ENCODE measurements at regions not wholly inside any gene's neighbourhood (a gene's known extent, or its start where the extent isn't known, plus 50 kb on each side); places are given as distances from the start of the nearest gene placed in this dataset.
"Not testable (repeated sequence)": the region's sequence is repeated elsewhere in the genome, so short reads cannot be mapped to it uniquely, and the experiment has no call there.

- no peak for DNase-seq
These were observed 131.4 kb upstream of the ODAD2 start for GRCh38 chr10:28130267-28130666.

GRCh38 chr10:28127881-28128280, 129.0 kb upstream of the ODAD2 start:
- no peak for DNase-seq

- DNase-seq = no peak
These were observed 126.8 kb upstream of the ODAD2 start for GRCh38 chr10:28125701-28126100.

GRCh38 chr10:28120795-28121194, 121.9 kb upstream of the ODAD2 start:
- DNase-seq = no peak

GRCh38 chr10:28120043-28120749, 121.3 kb upstream of the ODAD2 start:
- no peak for DNase-seq

GRCh38 chr10:28118985-28119628, 120.2 kb upstream of the ODAD2 start:
- DNase-seq = no peak

GRCh38 chr10:28113202-28113601, 114.3 kb upstream of the ODAD2 start:
- no peak for DNase-seq

GRCh38 chr10:28111712-28112111, 112.8 kb upstream of the ODAD2 start:
- no peak for DNase-seq

- DNase-seq = no peak
These were observed 106.7 kb upstream of the ODAD2 start for GRCh38 chr10:28105561-28105960.

GRCh38 chr10:28097633-28098032, 98.8 kb upstream of the ODAD2 start:
- no peak for DNase-seq

- DNase-seq = no peak
These were observed 97.0 kb upstream of the ODAD2 start for GRCh38 chr10:28095791-28096378.

- DNase-seq = no peak
These were observed 95.2 kb upstream of the ODAD2 start for GRCh38 chr10:28094121-28094520.

GRCh38 chr10:28091913-28092312, 93.0 kb upstream of the ODAD2 start:
- no peak for DNase-seq

- DNase-seq = no peak
These were observed 91.6 kb upstream of the ODAD2 start for GRCh38 chr10:28090506-28090905.

GRCh38 chr10:28089467-28089866, 90.6 kb upstream of the ODAD2 start:
- no peak for DNase-seq

- DNase-seq = no peak
These were observed 88.9 kb upstream of the ODAD2 start for GRCh38 chr10:28087661-28088351.

GRCh38 chr10:28085760-28086159, 86.9 kb upstream of the ODAD2 start:
- DNase-seq = not testable (repeated sequence)

GRCh38 chr10:28082885-28083284, 84.0 kb upstream of the ODAD2 start:
- DNase-seq = no peak

GRCh38 chr10:28082316-28082715, 83.4 kb upstream of the ODAD2 start:
- DNase-seq = no peak

GRCh38 chr10:28077889-28078288, 79.0 kb upstream of the ODAD2 start:
- no peak for DNase-seq

GRCh38 chr10:28075424-28075823, 76.5 kb upstream of the ODAD2 start:
- no peak for DNase-seq

GRCh38 chr10:28072573-28072972, 73.7 kb upstream of the ODAD2 start:
- DNase-seq = no peak

- no peak for DNase-seq
These were observed 61.2 kb upstream of the ODAD2 start for GRCh38 chr10:28060031-28060607.
